ENCODE measurements at regions not wholly inside any gene's neighbourhood (a gene's known extent, or its start where the extent isn't known, plus 50 kb on each side); places are given as distances from the start of the nearest gene placed in this dataset.
"Not testable (repeated sequence)": the region's sequence is repeated elsewhere in the genome, so short reads cannot be mapped to it uniquely, and the experiment has no call there.

- not testable (repeated sequence) for DNase-seq
These were observed 104.5 kb downstream of the ZNF33B start for GRCh38 chr10:42533866-42534265.

- DNase-seq = no peak
These were observed 105.4 kb downstream of the ZNF33B start for GRCh38 chr10:42532996-42533395.

DNA sequence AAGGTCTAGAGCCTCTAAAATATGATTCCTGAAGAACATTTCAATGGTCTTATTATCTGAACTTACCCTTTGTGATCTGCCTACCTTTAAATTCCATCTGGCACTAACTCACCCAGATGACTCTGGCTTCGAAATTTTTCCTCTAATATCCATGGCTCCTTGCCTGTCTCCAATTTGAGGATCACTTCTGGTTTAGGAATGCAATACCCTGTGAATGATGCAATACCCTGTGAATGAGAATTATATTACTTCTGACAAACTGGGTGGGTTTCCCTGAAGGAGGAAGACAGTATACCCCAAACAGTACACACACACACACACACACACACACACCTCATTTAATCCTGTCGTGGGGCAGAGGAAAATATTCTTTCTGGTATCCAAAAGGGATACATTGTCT, 115.3 kb downstream of the ZNF33B start:
- no peak for DNase-seq

DNA sequence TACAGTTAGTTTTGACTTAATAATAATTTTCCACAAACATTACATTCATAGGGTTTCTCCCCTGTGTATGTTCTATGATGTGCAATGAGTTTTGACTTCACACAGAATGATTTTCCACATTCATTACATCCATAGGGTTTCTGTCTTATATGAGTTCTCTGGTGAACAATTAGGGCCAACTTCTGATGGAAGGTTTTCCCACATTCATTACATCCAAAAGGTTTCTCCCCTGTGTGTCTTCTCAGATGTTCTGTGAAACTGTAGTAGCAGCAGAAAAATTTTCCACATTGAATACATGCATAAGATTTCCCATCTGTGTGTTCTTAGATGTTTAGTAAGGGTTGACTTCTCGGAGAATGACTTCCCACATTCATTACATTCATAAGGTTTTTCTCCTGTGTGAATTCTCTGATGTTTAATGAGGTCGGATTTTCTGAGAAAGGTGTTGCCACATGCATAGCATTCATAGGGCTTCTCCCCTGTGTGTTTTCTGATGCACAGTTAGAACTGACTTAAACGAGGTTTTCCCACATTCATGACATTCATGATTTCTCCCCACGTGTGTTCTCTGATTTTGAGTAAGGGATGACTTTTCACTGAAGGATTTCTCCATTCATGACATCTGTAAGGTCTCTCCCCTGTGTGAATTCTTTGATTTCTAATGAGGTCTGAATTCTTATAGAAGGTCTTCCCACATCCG, 118.5 kb downstream of the ZNF33B start:
- DNase-seq = no peak

GRCh38 chr10:42519079-42519478, 119.3 kb downstream of the ZNF33B start:
- no peak for DNase-seq

DNA sequence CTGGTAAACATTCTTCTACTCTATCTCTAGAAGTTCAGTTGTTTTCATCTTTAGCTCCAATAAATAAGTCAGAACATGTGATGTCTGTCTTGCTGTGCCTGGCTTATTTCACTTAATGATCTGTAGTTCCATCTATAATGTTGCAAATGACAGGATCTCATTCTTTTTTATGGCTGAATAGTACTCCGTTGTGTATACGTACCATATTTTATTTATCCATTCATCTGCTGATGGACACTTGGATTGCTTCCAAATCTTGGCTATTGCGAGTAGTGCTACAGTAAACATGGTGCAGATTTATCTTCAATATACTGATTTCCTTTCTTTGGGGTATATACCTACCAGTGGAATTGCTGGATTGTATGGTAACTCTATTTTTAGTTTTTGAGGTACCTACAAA, 124.4 kb downstream of the ZNF33B start:
- no peak for DNase-seq

DNA sequence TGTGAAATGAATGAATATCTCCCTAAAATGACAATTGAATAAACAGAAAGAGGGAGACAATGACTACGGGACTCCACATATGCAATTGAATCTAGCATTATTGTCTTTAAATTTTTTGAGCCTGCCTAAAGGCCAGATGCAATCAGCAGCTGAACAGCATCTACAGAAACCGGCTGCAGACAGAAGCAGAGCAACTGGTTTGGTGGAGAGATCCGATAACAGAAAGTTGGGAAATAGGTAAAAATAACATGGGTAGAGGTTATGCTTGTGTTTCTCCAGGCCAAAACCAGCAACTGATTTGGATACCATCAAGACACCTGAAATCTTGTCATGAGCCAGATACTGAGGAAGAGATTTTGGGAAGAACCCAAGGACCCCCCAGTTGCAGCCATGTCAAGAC, 146.6 kb downstream of the ZNF33B start:
- no peak for DNase-seq

DNA sequence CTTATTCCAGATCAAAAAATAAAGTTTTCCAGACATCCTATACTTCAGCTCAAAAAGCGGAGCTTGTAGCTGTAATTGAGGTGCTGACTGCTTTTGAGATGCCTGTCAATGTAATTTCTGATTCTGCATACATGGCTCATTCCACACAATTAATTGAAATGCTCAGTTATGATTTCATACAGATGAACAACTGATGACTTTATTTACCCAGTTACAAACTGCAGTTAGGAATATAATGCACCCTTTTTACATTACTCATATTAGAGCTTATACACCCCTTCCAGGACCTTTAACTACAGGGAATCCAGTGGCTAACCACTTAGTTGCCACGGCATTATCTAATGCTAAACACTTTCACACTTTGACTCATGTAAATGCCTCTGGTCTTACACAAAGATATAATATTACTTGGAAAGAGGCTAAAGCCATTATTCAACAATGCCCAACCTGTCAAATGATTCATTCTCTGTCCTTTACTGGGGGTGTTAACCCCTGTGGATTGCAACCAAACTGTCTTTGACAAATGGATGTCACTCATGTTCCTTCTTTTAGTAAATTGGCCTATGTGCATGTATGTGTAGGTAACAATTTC, 147.3 kb downstream of the ZNF33B start:
- DNase-seq = no peak

DNA sequence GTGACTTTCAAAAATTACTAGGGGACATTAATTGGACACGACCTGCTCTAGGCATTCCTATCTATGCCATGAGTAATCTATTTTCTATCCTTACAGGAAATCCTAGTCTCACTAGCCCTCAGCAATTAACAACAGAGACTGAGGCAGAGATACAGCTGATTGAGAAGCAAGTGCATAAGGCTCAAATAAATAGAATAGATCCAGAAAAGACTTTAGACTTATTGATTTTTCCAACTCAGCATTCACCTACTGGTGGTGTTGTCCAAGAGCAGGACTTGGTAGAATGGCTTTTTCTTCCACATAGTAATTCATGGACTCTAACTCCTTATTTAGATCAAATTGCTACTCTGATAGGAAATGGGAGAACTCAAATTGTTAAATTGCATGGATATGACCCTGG, 148.0 kb downstream of the ZNF33B start:
- no peak for DNase-seq

DNA sequence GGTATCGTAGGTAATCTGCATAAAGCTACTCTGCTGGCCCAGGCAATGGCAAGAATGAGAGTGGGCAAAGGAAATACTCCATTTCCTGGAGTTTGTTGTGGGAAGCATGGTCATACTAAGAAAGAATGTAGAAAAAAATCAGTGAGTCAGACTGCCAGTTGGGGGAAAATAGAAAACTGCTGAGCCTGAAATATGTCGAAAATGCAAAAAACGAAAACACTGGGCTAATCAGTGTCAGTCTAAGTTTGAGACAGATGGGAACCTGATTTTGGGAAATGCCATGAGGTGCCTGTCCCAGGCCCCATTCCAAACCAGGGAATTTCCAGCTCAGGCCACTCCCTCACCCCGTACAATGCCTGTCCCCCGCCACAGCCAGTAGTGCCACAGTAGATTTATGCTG, 150.0 kb downstream of the ZNF33B start:
- peak; percentile 10 for DNase-seq

DNA sequence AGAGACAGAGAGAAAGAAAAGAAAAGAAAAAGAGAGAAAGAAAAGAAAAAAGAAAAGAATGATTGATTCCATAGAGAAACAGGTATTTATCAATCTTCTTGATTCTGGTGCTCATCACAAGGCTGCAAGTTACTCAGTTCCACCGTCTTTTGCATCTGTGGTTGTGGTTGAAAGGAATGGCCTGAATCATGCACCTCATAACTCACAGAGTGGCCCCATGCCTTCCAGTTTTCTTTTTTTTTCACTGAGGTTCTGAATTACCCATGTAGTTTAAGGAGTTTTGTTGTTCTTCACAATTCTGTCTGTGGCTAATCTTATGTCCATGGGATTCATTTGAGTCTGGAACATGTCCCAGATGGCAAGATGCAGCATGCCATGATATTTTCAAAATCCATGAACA, 156.0 kb downstream of the ZNF33B start:
- no peak for DNase-seq

DNA sequence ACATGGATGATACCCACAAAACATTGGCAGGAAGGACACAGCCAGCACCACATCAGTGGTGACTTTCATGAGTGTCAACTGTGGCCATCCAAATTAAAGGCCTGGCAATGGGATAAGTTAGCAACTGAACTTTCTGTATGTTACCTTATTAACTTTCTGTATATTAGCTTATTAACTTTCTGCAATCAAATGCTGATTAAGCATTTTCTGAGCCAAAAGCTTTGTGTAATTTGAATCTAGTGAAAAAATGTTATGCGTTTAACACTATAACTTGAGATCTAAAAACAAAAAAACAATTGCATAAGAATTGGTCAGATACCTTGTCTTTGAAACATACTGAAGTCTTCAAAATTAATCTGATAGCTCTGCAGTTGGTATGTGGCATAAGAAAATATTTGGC, 159.3 kb downstream of the ZNF33B start:
- no peak for DNase-seq

GRCh38 chr10:42477170-42477569, 161.2 kb downstream of the ZNF33B start:
- no peak for DNase-seq

DNA sequence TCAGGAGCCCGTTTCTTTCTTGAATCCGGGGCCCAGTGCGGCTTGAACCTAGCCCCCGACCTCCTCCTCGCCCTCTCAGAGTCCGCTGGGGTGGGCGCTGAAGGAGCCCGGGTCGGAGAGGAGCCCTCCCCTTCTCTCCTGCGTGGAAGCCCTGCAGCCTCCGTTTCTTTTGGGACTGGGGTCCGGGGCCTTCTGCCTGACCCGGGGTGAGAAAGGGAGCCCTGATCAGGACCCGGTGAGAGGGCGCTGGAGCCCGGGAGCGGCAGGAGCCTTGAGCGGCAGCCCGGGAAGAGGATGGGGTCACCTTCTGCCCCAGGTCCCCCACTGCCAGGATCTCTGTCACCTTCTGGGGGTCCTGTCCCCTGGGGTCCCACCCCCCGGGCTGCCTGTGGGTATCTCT, 162.3 kb downstream of the ZNF33B start:
- DNase-seq = no peak

- DNase-seq = no peak
These were observed 162.9 kb downstream of the ZNF33B start for GRCh38 chr10:42475168-42476098.

DNA sequence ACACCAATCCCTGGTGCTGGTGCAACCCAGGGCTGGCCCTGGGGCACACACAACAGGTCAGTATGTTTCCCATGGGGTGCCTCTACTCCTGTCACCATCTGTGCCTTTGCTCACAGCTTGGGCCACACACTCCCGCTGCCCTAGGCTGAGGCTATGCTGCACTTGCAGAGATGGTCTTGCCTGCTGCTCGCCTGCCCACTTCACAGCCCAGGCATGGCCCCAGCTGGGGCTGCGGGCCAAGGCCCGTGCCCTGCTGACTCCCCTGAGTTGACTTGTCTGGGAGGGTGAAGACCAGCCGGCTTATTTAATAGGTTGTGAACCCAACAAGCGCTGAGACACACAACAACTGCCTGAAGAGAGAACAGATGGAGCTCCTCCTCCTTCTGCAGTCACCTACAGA, 184.1 kb downstream of the ZNF33B start:
- DNase-seq = no peak

DNA sequence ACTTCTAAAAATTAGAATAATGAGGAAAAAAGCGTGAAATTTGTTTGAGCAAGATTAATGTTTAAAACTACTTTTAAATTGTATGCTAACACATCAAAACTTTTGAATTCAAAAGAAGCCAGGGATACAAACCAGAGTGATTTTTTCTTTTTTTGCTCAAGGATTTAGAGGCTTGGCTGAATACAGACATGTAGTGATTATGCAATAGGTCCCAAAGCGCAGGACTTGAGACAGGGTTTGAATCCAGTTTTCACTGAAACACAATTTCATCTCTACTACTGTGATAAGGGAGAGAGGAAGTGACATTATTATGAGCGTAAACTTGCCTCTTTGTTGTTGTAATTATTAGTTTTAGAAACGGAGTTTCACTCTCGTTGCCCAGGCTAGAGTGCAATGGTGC, 207.3 kb downstream of the ZNF33B start:
- DNase-seq = no peak

GRCh38 chr10:42428534-42428933, 209.8 kb downstream of the ZNF33B start:
- peak; percentile 1 for DNase-seq

- DNase-seq = no peak
These were observed 215.5 kb downstream of the ZNF33B start for GRCh38 chr10:42422911-42423310.

- DNase-seq = no peak
These were observed 216.6 kb downstream of the ZNF33B start for GRCh38 chr10:42421812-42422211.

DNA sequence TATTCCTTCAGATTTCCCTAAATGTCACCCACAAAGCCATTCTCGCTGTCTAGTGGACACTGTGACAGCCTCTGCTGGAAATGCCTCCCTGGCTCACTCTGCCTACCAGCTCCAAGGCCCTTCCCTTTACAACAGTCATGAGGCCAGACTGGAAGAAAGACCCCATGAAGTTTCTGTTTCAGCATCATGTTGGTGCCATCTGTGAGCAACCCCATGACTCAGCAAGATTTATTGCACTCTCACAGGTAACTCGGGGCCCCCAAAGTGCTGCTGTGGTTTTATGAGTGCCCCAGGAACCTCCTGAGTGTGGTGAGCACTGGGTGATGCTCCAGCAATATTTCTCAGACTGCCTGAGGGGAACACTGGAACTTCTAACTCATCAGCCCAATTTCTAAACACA, 218.6 kb downstream of the ZNF33B start:
- DNase-seq = no peak

- no peak for DNase-seq
These were observed 257.3 kb downstream of the ZNF33B start for GRCh38 chr10:42380926-42381547.

DNA sequence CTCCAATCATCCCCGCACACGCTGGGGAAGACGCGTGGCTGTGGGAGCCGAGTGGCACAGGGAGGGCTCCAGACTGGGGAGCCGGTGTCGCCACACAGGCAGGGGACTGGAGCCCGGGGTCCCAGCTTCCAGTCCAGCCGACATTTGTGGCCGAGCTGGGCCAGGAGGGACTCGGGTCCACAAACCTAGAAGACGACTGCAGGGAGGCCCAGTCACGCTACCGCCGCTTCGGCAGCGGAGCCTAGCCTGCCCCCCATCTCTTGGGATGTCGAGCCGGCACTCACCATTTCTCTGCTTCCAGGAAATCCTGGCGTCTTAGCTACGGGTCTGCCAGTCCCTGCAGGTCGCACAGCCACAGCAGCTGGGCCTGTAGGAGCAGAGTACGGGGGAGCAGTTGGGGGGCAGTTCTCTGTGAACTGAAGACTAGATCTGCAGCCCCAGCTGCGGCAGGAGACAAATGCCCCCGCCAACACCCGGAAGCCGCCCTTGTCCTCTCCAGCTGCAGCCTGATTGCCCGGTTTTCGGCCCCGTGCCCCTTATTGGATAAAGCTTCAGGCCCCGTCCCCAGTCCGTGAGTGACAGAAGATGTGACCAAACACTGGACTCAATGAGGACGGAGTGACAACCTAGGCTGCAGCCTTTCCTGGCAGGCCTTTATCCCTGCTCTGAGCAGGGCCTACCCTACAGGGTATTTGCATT, 270.7 kb downstream of the ZNF33B start:
- DNase-seq = peak; percentile 6

Measured in dermis blood vessel endothelial cell (primary cell).